GM12878 (cell line): ENCODE measurements at regions not wholly inside any gene's neighbourhood (a gene's known extent, or its start where the extent isn't known, plus 50 kb on each side); places are given as distances from the start of the nearest gene placed in this dataset.

Experiments
- ATAC-seq: fragments of 200-7000 bp; cut with Tn5 transposase; 3 replicates; pipeline ENCODE4 v1.9.1; 2020; ENCODE audit warnings: mild to moderate bottlenecking, moderate library complexity
- BruUV-seq: library from RNA; stranded (reverse); fragments of 400-500 nt; replicated peaks from 2 replicates; lab custom pipeline; 2021; lab: Mats Ljungman, UMichigan
- CTCF ChIA-PET: fragments of 300-600 bp; sonication (Branson Sonifier 250); formaldehyde crosslinking; extraction: SDS; loops from one replicate; lab custom pipeline; 2021; ENCODE audit warnings: inconsistent platforms; lab: Yijun Ruan, JAX
- POLR2A ChIA-PET: fragments of 350-600 bp; formaldehyde crosslinking; extraction: SDS; loops from one replicate; lab custom pipeline; 2021; ENCODE audit warnings: inconsistent platforms; lab: Charles Lee
- RAD21 ChIA-PET: fragments of 300-600 bp; sonication (Branson Sonifier 250); formaldehyde crosslinking; loops from one replicate; lab custom pipeline; 2023; ENCODE audit warnings: antibody characterized with exemption; ENCODE audit not compliant: unreplicated experiment; lab: Charles Lee
- SMC1A ChIA-PET: fragments of 300-600 bp; sonication (Branson Sonifier 250); formaldehyde crosslinking; loops from one replicate; lab custom pipeline; 2023; ENCODE audit not compliant: unreplicated experiment, uncharacterized antibody; lab: Charles Lee
- DNase-seq: peaks from one replicate; pipeline ENCODE4 v3.0.0-alpha.2; 2011; ENCODE audit warnings: low read depth, low spot score
- FAIRE-seq: peaks from 3 replicates; lab custom pipeline; 2011; peaks lifted over from hg19 to GRCh38; lab: Jason Lieb, UNC
- H2AFZ ChIP-seq: 2 replicates; pipeline ENCODE4 v1.6.0; 2011; ENCODE audit warnings: low read depth, low read length, control low read depth; ENCODE audit not compliant: control insufficient read depth
- H3K27ac ChIP-seq: 2 replicates; pipeline ENCODE4 v1.5.1; 2011; ENCODE audit warnings: control low read depth; ENCODE audit not compliant: control insufficient read depth, insufficient read depth
- H3K27me3 ChIP-seq, 2 experiments: replicated peaks in 1 of 2; 2 replicates each; pipeline versions ENCODE4 v1.6.0 to v1.6.1; 2011; ENCODE audit warnings: low read length in 1 of 2; ENCODE audit not compliant: control insufficient read depth in 2 of 2, insufficient read depth in 2 of 2
- H3K36me3 ChIP-seq, 2 experiments: 2 replicates each; pipeline ENCODE4 v1.5.1; 2011; ENCODE audit warnings: low read length in 1 of 2; ENCODE audit not compliant: control insufficient read depth in 2 of 2, insufficient read depth in 2 of 2
- H3K4me1 ChIP-seq: 2 replicates; pipeline ENCODE4 v1.6.1; 2011; ENCODE audit warnings: mild to moderate bottlenecking, low read length, moderate library complexity, mixed read lengths; ENCODE audit not compliant: control insufficient read depth, insufficient read depth
- H3K4me2 ChIP-seq: 2 replicates; pipeline ENCODE4 v1.6.0; 2011; ENCODE audit warnings: control low read depth; ENCODE audit not compliant: control insufficient read depth, insufficient read depth
- H3K4me3 ChIP-seq: fragments of 200-600 bp; sonication (generic); 2 replicates; pipeline ENCODE4 v1.5.1; 2016
- H3K79me2 ChIP-seq: 2 replicates; pipeline ENCODE4 v1.6.0; 2011; ENCODE audit warnings: low read length; ENCODE audit not compliant: control insufficient read depth, insufficient read depth
- H3K9ac ChIP-seq: 2 replicates; pipeline ENCODE4 v1.8.0; 2011; ENCODE audit warnings: low read length, control low read depth, mixed read lengths; ENCODE audit not compliant: control insufficient read depth, insufficient read depth
- H3K9me3 ChIP-seq: replicated peaks from 3 replicates; pipeline ENCODE4 v1.5.1; 2011; ENCODE audit warnings: mild to moderate bottlenecking, low read length; ENCODE audit not compliant: control insufficient read depth, insufficient read depth
- H4K20me1 ChIP-seq: 2 replicates; pipeline ENCODE4 v1.6.0; 2011; ENCODE audit not compliant: control insufficient read depth, insufficient read depth
- CBX3 ChIP-seq: fragments of 200-600 bp; sonication (generic); IDR thresholded peaks from 2 replicates; pipeline ENCODE4 v1.6.1; 2016; ENCODE audit warnings: low read depth, borderline replicate concordance
- FOXK2 ChIP-seq: fragments of 450-650 bp; IDR thresholded peaks from 2 replicates; pipeline ENCODE4 v1.6.1; 2017; ENCODE audit warnings: mild to moderate bottlenecking, moderate library complexity
- JUNB ChIP-seq: IDR thresholded peaks from 2 replicates; pipeline ENCODE4 v1.6.1; 2016; ENCODE audit warnings: antibody characterized with exemption, mild to moderate bottlenecking
- LARP7 ChIP-seq: fragments of 450-650 bp; IDR thresholded peaks from 2 replicates; pipeline ENCODE4 v1.6.1; 2017; ENCODE audit warnings: mild to moderate bottlenecking
- NFYA ChIP-seq: IDR thresholded peaks from 2 replicates; pipeline ENCODE4 v1.6.1; 2011; ENCODE audit warnings: low read depth, mild to moderate bottlenecking, low read length, improper control_type of control experiment, borderline replicate concordance
- POLR2AphosphoS5 ChIP-seq: IDR thresholded peaks from 2 replicates; pipeline ENCODE4 v1.6.1; 2011; ENCODE audit warnings: mild to moderate bottlenecking, low read length, inconsistent platforms
- POU2F2 ChIP-seq: IDR thresholded peaks from 3 replicates; pipeline ENCODE4 v1.6.1; 2011; ENCODE audit warnings: low read depth, mild to moderate bottlenecking, low read length, borderline replicate concordance
- SMC3 ChIP-seq: IDR thresholded peaks from 2 replicates; pipeline ENCODE4 v1.6.1; 2011; ENCODE audit warnings: low read length, improper control_type of control experiment, borderline replicate concordance
- SUZ12 ChIP-seq: fragments of 200-600 bp; sonication (generic); IDR thresholded peaks from one replicate; pipeline ENCODE4 v1.6.1; 2018; ENCODE audit warnings: antibody characterized with exemption, mild to moderate bottlenecking; ENCODE audit not compliant: unreplicated experiment
- YY1 ChIP-seq: IDR thresholded peaks from 2 replicates; pipeline ENCODE4 v1.6.1; 2011; ENCODE audit warnings: low read depth, mild to moderate bottlenecking, low read length
- ZNF274 ChIP-seq: IDR thresholded peaks from one replicate; pipeline ENCODE4 v1.8.0; 2011; ENCODE audit not compliant: insufficient read length, insufficient read depth
- WGBS: methylation state at CpG from one replicate; pipeline ENCODE4 v1.1.6; 2016; ENCODE audit warnings: low lambda C conversion rate; ENCODE audit not compliant: insufficient replicate concordance, insufficient coverage; ENCODE audit errors: missing lambda C conversion rate; 5-methylcytosine and 5-hydroxymethylcytosine counted together
- in situ Hi-C: fragments of 300-500 bp; cut with MboI; formaldehyde crosslinking; loops from 9 replicates; pipeline ENCODE4 v1.14.3; 2018; ENCODE audit warnings: mixed read lengths
- intact Hi-C: fragments of 100-400 bp; cut with micrococcal nuclease; formaldehyde crosslinking; loops from one replicate; pipeline ENCODE4 v1.14.2; 2022; ENCODE audit not compliant: unreplicated experiment
- TF ChIP-seq, protein P1 (sequence below): fragments of 450-650 bp; IDR thresholded peaks from 2 replicates; pipeline ENCODE4 v1.6.1; 2017; ENCODE audit warnings: borderline replicate concordance
- TF ChIP-seq, protein P2 (sequence below): fragments of 150-350 bp; IDR thresholded peaks from 2 replicates; pipeline ENCODE4 v1.6.1; 2016; ENCODE audit warnings: low read depth, low read length
- TF ChIP-seq, protein P3 (sequence below): IDR thresholded peaks from 2 replicates; pipeline ENCODE4 v1.6.1; 2011; ENCODE audit warnings: mild to moderate bottlenecking, low read depth, low read length, moderate library complexity; ENCODE audit not compliant: insufficient replicate concordance
- TF ChIP-seq, protein P4 (sequence below): fragments of 450-650 bp; IDR thresholded peaks from 2 replicates; pipeline ENCODE4 v1.6.1; 2014; ENCODE audit warnings: mild to moderate bottlenecking
- TF ChIP-seq, protein P5 (sequence below): IDR thresholded peaks from 2 replicates; pipeline ENCODE4 v1.6.1; 2012; ENCODE audit warnings: low read depth, low read length, improper control_type of control experiment

DNA sequence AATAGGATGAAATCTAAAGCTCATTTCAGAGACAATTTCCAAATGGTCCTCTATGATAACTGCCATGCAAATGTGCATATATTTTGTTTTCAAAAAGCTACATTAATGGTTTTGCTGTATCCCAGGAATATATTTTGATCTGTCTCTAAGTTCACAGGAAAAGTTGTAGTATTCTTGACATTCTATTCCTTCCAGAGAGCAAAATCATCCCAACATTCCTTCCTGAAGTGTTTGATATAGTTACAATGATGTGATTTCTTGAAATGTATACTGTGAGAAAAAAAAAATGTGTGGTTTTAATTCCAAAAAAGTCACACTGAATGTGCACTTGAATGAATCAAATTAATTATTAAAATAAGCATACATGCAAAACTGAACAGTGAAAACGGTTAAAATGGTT, 996.0 kb upstream of the CITED2 start:
- SMC1A ChIA-PET = interaction anchor here (0.6 kb wide), 2 partner anchors 20 to 1193 kb away, joined by 3 read pairs; no protein-coding TSS in a partner anchor
- BruUV-seq = no TSS peak
- no peak for FAIRE-seq
- no peak for TF ChIP-seq POLR2AphosphoS5
- TF ChIP-seq LARP7 = no peak
- TF ChIP-seq, protein P1, sequence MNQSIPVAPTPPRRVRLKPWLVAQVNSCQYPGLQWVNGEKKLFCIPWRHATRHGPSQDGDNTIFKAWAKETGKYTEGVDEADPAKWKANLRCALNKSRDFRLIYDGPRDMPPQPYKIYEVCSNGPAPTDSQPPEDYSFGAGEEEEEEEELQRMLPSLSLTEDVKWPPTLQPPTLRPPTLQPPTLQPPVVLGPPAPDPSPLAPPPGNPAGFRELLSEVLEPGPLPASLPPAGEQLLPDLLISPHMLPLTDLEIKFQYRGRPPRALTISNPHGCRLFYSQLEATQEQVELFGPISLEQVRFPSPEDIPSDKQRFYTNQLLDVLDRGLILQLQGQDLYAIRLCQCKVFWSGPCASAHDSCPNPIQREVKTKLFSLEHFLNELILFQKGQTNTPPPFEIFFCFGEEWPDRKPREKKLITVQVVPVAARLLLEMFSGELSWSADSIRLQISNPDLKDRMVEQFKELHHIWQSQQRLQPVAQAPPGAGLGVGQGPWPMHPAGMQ = no peak
- TF ChIP-seq, protein P2, sequence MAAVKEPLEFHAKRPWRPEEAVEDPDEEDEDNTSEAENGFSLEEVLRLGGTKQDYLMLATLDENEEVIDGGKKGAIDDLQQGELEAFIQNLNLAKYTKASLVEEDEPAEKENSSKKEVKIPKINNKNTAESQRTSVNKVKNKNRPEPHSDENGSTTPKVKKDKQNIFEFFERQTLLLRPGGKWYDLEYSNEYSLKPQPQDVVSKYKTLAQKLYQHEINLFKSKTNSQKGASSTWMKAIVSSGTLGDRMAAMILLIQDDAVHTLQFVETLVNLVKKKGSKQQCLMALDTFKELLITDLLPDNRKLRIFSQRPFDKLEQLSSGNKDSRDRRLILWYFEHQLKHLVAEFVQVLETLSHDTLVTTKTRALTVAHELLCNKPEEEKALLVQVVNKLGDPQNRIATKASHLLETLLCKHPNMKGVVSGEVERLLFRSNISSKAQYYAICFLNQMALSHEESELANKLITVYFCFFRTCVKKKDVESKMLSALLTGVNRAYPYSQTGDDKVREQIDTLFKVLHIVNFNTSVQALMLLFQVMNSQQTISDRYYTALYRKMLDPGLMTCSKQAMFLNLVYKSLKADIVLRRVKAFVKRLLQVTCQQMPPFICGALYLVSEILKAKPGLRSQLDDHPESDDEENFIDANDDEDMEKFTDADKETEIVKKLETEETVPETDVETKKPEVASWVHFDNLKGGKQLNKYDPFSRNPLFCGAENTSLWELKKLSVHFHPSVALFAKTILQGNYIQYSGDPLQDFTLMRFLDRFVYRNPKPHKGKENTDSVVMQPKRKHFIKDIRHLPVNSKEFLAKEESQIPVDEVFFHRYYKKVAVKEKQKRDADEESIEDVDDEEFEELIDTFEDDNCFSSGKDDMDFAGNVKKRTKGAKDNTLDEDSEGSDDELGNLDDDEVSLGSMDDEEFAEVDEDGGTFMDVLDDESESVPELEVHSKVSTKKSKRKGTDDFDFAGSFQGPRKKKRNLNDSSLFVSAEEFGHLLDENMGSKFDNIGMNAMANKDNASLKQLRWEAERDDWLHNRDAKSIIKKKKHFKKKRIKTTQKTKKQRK = no peak
- TF ChIP-seq, protein P3, sequence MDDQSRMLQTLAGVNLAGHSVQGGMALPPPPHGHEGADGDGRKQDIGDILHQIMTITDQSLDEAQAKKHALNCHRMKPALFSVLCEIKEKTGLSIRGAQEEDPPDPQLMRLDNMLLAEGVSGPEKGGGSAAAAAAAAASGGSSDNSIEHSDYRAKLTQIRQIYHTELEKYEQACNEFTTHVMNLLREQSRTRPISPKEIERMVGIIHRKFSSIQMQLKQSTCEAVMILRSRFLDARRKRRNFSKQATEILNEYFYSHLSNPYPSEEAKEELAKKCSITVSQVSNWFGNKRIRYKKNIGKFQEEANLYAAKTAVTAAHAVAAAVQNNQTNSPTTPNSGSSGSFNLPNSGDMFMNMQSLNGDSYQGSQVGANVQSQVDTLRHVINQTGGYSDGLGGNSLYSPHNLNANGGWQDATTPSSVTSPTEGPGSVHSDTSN = no peak
- no peak for TF ChIP-seq SMC3
- TF ChIP-seq SUZ12 = no peak
- TF ChIP-seq JUNB = no peak
- no peak for TF ChIP-seq NFYA
- TF ChIP-seq ZNF274 = no peak
- TF ChIP-seq, protein P4, sequence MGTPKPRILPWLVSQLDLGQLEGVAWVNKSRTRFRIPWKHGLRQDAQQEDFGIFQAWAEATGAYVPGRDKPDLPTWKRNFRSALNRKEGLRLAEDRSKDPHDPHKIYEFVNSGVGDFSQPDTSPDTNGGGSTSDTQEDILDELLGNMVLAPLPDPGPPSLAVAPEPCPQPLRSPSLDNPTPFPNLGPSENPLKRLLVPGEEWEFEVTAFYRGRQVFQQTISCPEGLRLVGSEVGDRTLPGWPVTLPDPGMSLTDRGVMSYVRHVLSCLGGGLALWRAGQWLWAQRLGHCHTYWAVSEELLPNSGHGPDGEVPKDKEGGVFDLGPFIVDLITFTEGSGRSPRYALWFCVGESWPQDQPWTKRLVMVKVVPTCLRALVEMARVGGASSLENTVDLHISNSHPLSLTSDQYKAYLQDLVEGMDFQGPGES = no peak
- TF ChIP-seq YY1 = no peak
- TF ChIP-seq, protein P5, sequence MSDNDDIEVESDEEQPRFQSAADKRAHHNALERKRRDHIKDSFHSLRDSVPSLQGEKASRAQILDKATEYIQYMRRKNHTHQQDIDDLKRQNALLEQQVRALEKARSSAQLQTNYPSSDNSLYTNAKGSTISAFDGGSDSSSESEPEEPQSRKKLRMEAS = no peak
- TF ChIP-seq CBX3 = no peak
- no peak for TF ChIP-seq FOXK2
- no peak for TF ChIP-seq POU2F2

More for the DNA sequence above, 996.0 kb upstream of the CITED2 start:
- ChIA-PET POLR2A (no interaction called here), CTCF (no interaction called here), RAD21 (no interaction called here)
- in situ Hi-C loops (no loop called here), intact Hi-C loops (no loop called here)
- DNase-seq (no peak), ATAC-seq (no peak)
- Histone ChIP-seq H3K27ac (no peak overlapping the region), H3K4me3 (no peak overlapping the region), H4K20me1 (no peaks in the 10 kb centered on the region), H3K9ac (no peak overlapping the region), H2AFZ (no peak overlapping the region), H3K36me3 (no peaks in the 10 kb centered on the region), H3K4me1 (no peaks in the 10 kb centered on the region), H3K27me3 (no peaks in the 10 kb centered on the region), H3K4me2 (no peak overlapping the region), H3K79me2 (no peaks in the 10 kb centered on the region), H3K9me3 (no peaks in the 10 kb centered on the region)
- 0% methylated on average over 1 of the region's 1 CpG for WGBS
